ENCODE measurements at regions not wholly inside any gene's neighbourhood (a gene's known extent, or its start where the extent isn't known, plus 50 kb on each side); places are given as distances from the start of the nearest gene placed in this dataset.

GRCh38 chr5:3377831-3378230 lies 217.8 kb upstream of the IRX1 start:
- ChIA-PET CTCF (interaction anchor here (0.6 kb wide), 1 partner anchor 13 kb away, joined by 3 read pairs; no protein-coding TSS in a partner anchor), POLR2A (no interaction called here)
- in situ Hi-C loops (cut with HindIII; ENCODE audit: low pct_unique_long_range_greater_than_20kb, low sequenced_read_pairs) = no loop called here
- no peak overlapping the region for H3K4me3 ChIP-seq (ENCODE audit: low read depth in 2 of 2, low read length in 2 of 2)
- ATAC-seq = no peak
- H3K9me3 ChIP-seq (ENCODE audit: control insufficient read depth, insufficient read depth, low read depth, low read length) = no peaks in the 10 kb centered on the region; the same call in 1 of the 2 replicates
- no peaks in the 10 kb centered on the region for H3K4me1 ChIP-seq (ENCODE audit: control insufficient read depth, insufficient read depth, low read length)
- intact Hi-C loops (cut with micrococcal nuclease; ENCODE audit: unreplicated experiment) = no loop called here
- H3K36me3 ChIP-seq (ENCODE audit: control insufficient read depth, insufficient read depth, low read length) = no peaks in the 10 kb centered on the region
- no peaks in the 10 kb centered on the region for H3K27me3 ChIP-seq (ENCODE audit: control insufficient read depth, insufficient read depth, low read length)
- TF ChIP-seq TCF7L2 (IDR thresholded peaks at IDR 0.05; ENCODE audit: low read depth, low read length) (no peak), CTCF (IDR thresholded peaks at IDR 0.05) (no peak)
- BruUV-seq (replicated peaks) = no TSS peak
- no peak for DNase-seq (ENCODE audit: low read depth, low spot score)
- no peak overlapping the region for H3K27ac ChIP-seq (ENCODE audit: low read length)

GRCh38 chr5:3377176-3377575 lies 218.5 kb upstream of the IRX1 start:
- in situ Hi-C loops (cut with HindIII; ENCODE audit: low pct_unique_long_range_greater_than_20kb, low sequenced_read_pairs) (no loop called here), intact Hi-C loops (cut with micrococcal nuclease; ENCODE audit: unreplicated experiment) (no loop called here)
- Histone ChIP-seq H3K4me1 (ENCODE audit: control insufficient read depth, insufficient read depth, low read length) (no peaks in the 10 kb centered on the region), H3K36me3 (ENCODE audit: control insufficient read depth, insufficient read depth, low read length) (no peaks in the 10 kb centered on the region), H3K4me3 (ENCODE audit: low read depth in 2 of 2, low read length in 2 of 2) (no peak overlapping the region), H3K9me3 (ENCODE audit: control insufficient read depth, insufficient read depth, low read depth, low read length) (peaks cover under 1% of the 10 kb centered on the region; the same call in 1 of the 2 replicates), H3K27me3 (ENCODE audit: control insufficient read depth, insufficient read depth, low read length) (no peaks in the 10 kb centered on the region), H3K27ac (ENCODE audit: low read length) (no peak overlapping the region)
- DNase-seq (ENCODE audit: low read depth, low spot score) (no peak), ATAC-seq (no peak)
- BruUV-seq (replicated peaks) = no TSS peak
- ChIA-PET CTCF (no interaction called here), POLR2A (no interaction called here)
- TF ChIP-seq POLR2AphosphoS5 (IDR thresholded peaks at IDR 0.05; ENCODE audit: low read depth, low read length) (no peak), TCF7L2 (IDR thresholded peaks at IDR 0.05; ENCODE audit: low read depth, low read length) (no peak), REST (IDR thresholded peaks at IDR 0.05; ENCODE audit: insufficient read depth in 1 of 2, low read depth in 2 of 2, low read length in 1 of 2) (no peak), CTCF (IDR thresholded peaks at IDR 0.05) (no peak), SIN3A (IDR thresholded peaks at IDR 0.05; ENCODE audit: borderline replicate concordance, insufficient read depth, low read depth, low read length) (no peak)

GRCh38 chr5:3376611-3377010 lies 219.0 kb upstream of the IRX1 start:
- Histone ChIP-seq H3K36me3 (ENCODE audit: control insufficient read depth, insufficient read depth, low read length) (no peaks in the 10 kb centered on the region), H3K9me3 (ENCODE audit: control insufficient read depth, insufficient read depth, low read depth, low read length) (peaks cover 6% of the 10 kb centered on the region), H3K27ac (ENCODE audit: low read length) (no peak overlapping the region), H3K4me1 (ENCODE audit: control insufficient read depth, insufficient read depth, low read length) (no peaks in the 10 kb centered on the region), H3K27me3 (ENCODE audit: control insufficient read depth, insufficient read depth, low read length) (no peaks in the 10 kb centered on the region), H3K4me3 (ENCODE audit: low read depth in 2 of 2, low read length in 2 of 2) (no peak overlapping the region)
- in situ Hi-C loops (cut with HindIII; ENCODE audit: low pct_unique_long_range_greater_than_20kb, low sequenced_read_pairs) = no loop called here
- no peak for TF ChIP-seq CTCF (IDR thresholded peaks at IDR 0.05)
- no peak for TF ChIP-seq POLR2AphosphoS5 (IDR thresholded peaks at IDR 0.05; ENCODE audit: low read depth, low read length)
- no peak for TF ChIP-seq REST (IDR thresholded peaks at IDR 0.05; ENCODE audit: insufficient read depth in 1 of 2, low read depth in 2 of 2, low read length in 1 of 2)
- no peak for TF ChIP-seq TCF7L2 (IDR thresholded peaks at IDR 0.05; ENCODE audit: low read depth, low read length)
- TF ChIP-seq SIN3A (IDR thresholded peaks at IDR 0.05; ENCODE audit: borderline replicate concordance, insufficient read depth, low read depth, low read length) = no peak
- intact Hi-C loops (cut with micrococcal nuclease; ENCODE audit: unreplicated experiment) = no loop called here
- ChIA-PET POLR2A (no interaction called here), CTCF (no interaction called here)
- no TSS peak for BruUV-seq (replicated peaks)
- no peak for ATAC-seq
- no peak for DNase-seq (ENCODE audit: low read depth, low spot score)

All from Panc1 (cell line).